H4 (cell line): ENCODE measurements at regions not wholly inside any gene's neighbourhood (a gene's known extent, or its start where the extent isn't known, plus 50 kb on each side); places are given as distances from the start of the nearest gene placed in this dataset.
"Not testable (repeated sequence)": the region's sequence is repeated elsewhere in the genome, so short reads cannot be mapped to it uniquely, and the experiment has no call there.

Source experiments
- DNase-seq: peaks from one replicate; pipeline ENCODE4 v3.0.0-alpha.2; 2015; ENCODE audit warnings: low spot score

- no peak for DNase-seq
Measured at GRCh38 chr10:94125856-94126255, 132.1 kb downstream of the PLCE1 start.

GRCh38 chr10:94129393-94130130, 135.8 kb downstream of the PLCE1 start:
- DNase-seq = no peak

- no peak for DNase-seq
Measured at GRCh38 chr10:94131885-94132284, 138.2 kb downstream of the PLCE1 start.

GRCh38 chr10:94133239-94133638, 139.5 kb downstream of the PLCE1 start:
- DNase-seq = no peak

GRCh38 chr10:94137747-94138146, 144.0 kb downstream of the PLCE1 start:
- DNase-seq = no peak

- no peak for DNase-seq
Measured at GRCh38 chr10:94138391-94138790, 144.7 kb downstream of the PLCE1 start.

- DNase-seq = no peak
Measured at GRCh38 chr10:94143261-94143660, 149.5 kb downstream of the PLCE1 start.

GRCh38 chr10:94146313-94146712, 152.6 kb downstream of the PLCE1 start:
- no peak for DNase-seq

GRCh38 chr10:94146746-94147145, 153.0 kb downstream of the PLCE1 start:
- no peak for DNase-seq

- DNase-seq = no peak
Measured at GRCh38 chr10:94149702-94150101, 156.0 kb downstream of the PLCE1 start.

- DNase-seq = no peak
Measured at GRCh38 chr10:94150541-94151184, 156.9 kb downstream of the PLCE1 start.

GRCh38 chr10:94155722-94156271, 162.1 kb downstream of the PLCE1 start:
- no peak for DNase-seq

GRCh38 chr10:94156453-94156852, 162.7 kb downstream of the PLCE1 start:
- DNase-seq = no peak

GRCh38 chr10:94165158-94165611, 171.5 kb downstream of the PLCE1 start:
- not testable (repeated sequence) for DNase-seq

GRCh38 chr10:94172332-94172731, 178.6 kb downstream of the PLCE1 start:
- DNase-seq = no peak

- no peak for DNase-seq
Measured at GRCh38 chr10:94173594-94173993, 179.9 kb downstream of the PLCE1 start.

GRCh38 chr10:94174838-94175237, 181.1 kb downstream of the PLCE1 start:
- DNase-seq = no peak

GRCh38 chr10:94178475-94179253, 184.1 kb downstream of the NOC3L start:
- DNase-seq = no peak

GRCh38 chr10:94180576-94180975, 182.2 kb downstream of the NOC3L start:
- DNase-seq = no peak

- DNase-seq = peak; percentile 85
Measured at GRCh38 chr10:94183666-94184264, 179.0 kb downstream of the NOC3L start.

- no peak for DNase-seq
Measured at GRCh38 chr10:94186722-94187121, 176.0 kb downstream of the NOC3L start.

GRCh38 chr10:94192333-94192732, 170.4 kb downstream of the NOC3L start:
- no peak for DNase-seq
